ENCODE measurements at regions not wholly inside any gene's neighbourhood (a gene's known extent, or its start where the extent isn't known, plus 50 kb on each side); places are given as distances from the start of the nearest gene placed in this dataset.

- Histone ChIP-seq H3K9me3 (no peaks in the 10 kb centered on the region), H3K4me1 (ENCODE audit: low read depth) (no peaks in the 10 kb centered on the region), H3K4me3 (no peak overlapping the region), H3K36me3 (ENCODE audit: low read depth) (no peaks in the 10 kb centered on the region)
- no peak for ATAC-seq
- intact Hi-C loops (cut with DNase I, micrococcal nuclease) = no loop called here
- TF ChIP-seq, protein P1, sequence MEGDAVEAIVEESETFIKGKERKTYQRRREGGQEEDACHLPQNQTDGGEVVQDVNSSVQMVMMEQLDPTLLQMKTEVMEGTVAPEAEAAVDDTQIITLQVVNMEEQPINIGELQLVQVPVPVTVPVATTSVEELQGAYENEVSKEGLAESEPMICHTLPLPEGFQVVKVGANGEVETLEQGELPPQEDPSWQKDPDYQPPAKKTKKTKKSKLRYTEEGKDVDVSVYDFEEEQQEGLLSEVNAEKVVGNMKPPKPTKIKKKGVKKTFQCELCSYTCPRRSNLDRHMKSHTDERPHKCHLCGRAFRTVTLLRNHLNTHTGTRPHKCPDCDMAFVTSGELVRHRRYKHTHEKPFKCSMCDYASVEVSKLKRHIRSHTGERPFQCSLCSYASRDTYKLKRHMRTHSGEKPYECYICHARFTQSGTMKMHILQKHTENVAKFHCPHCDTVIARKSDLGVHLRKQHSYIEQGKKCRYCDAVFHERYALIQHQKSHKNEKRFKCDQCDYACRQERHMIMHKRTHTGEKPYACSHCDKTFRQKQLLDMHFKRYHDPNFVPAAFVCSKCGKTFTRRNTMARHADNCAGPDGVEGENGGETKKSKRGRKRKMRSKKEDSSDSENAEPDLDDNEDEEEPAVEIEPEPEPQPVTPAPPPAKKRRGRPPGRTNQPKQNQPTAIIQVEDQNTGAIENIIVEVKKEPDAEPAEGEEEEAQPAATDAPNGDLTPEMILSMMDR (IDR thresholded peaks at IDR 0.05) = no peak
- no peak for DNase-seq
Observed at GRCh38 chr16:9612267-9612666, 520.8 kb downstream of the HAPSTR1 start.

DNA sequence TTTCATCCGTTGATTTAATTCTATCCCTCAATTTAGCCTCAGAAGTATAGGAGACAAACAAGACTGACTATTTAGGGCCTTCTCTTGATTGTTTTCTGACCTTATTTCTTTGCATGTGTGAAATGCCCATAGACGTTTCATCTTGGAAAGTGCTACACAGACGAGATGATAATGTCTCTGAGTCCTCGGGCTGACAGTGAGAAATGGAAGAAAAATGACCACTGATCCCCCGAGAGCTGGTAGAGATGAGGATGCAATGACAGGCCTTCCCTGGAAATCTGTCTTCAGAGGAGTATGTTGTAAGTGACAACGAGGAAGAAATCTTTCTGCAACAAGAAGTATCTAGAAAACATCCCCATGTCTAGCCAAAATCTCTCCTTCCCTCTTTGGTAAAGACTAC lies 522.9 kb downstream of the HAPSTR1 start:
- intact Hi-C loops (cut with DNase I, micrococcal nuclease) = no loop called here
- no peak overlapping the region for H3K4me3 ChIP-seq
- TF ChIP-seq, protein P1 (IDR thresholded peaks at IDR 0.05) = no peak
- H3K9me3 ChIP-seq = no peaks in the 10 kb centered on the region
- H3K36me3 ChIP-seq (ENCODE audit: low read depth) = no peaks in the 10 kb centered on the region
- ATAC-seq (no peak), DNase-seq (no peak)
- no peaks in the 10 kb centered on the region for H3K4me1 ChIP-seq (ENCODE audit: low read depth)

- intact Hi-C loops (cut with DNase I, micrococcal nuclease) = no loop called here
- TF ChIP-seq, protein P1 (IDR thresholded peaks at IDR 0.05) = no peak
- Histone ChIP-seq H3K36me3 (ENCODE audit: low read depth) (no peaks in the 10 kb centered on the region), H3K4me1 (ENCODE audit: low read depth) (no peaks in the 10 kb centered on the region), H3K4me3 (no peak overlapping the region), H3K9me3 (no peaks in the 10 kb centered on the region)
- DNase-seq (no peak), ATAC-seq (no peak)
Observed at GRCh38 chr16:9622268-9622667, 530.8 kb downstream of the HAPSTR1 start.

- Histone ChIP-seq H3K36me3 (ENCODE audit: low read depth) (no peaks in the 10 kb centered on the region), H3K4me3 (no peak overlapping the region), H3K9me3 (no peaks in the 10 kb centered on the region), H3K4me1 (ENCODE audit: low read depth) (no peaks in the 10 kb centered on the region)
- TF ChIP-seq, protein P1 (IDR thresholded peaks at IDR 0.05) = no peak
- DNase-seq (no peak), ATAC-seq (no peak)
- intact Hi-C loops (cut with DNase I, micrococcal nuclease) = loop anchor here in 1 of 2 donors (5.0 kb wide), 1 partner anchor 358 kb away; no protein-coding TSS in a partner anchor
Observed at GRCh38 chr16:9625122-9625521, 533.7 kb downstream of the HAPSTR1 start.

GRCh38 chr16:9627427-9627826 lies 536.0 kb downstream of the HAPSTR1 start:
- Histone ChIP-seq H3K9me3 (no peaks in the 10 kb centered on the region), H3K4me3 (no peak overlapping the region), H3K4me1 (ENCODE audit: low read depth) (no peaks in the 10 kb centered on the region), H3K36me3 (ENCODE audit: low read depth) (no peaks in the 10 kb centered on the region)
- no peak for DNase-seq
- intact Hi-C loops (cut with DNase I, micrococcal nuclease) = loop anchor here in 1 of 2 donors (5.0 kb wide), 1 partner anchor 360 kb away; no protein-coding TSS in a partner anchor
- no peak for ATAC-seq
- TF ChIP-seq, protein P1 (IDR thresholded peaks at IDR 0.05) = no peak

GRCh38 chr16:9630119-9630518 lies 538.7 kb downstream of the HAPSTR1 start:
- no peaks in the 10 kb centered on the region for H3K4me1 ChIP-seq (ENCODE audit: low read depth)
- no peak for DNase-seq
- intact Hi-C loops (cut with DNase I, micrococcal nuclease) = no loop called here
- no peaks in the 10 kb centered on the region for H3K36me3 ChIP-seq (ENCODE audit: low read depth)
- H3K4me3 ChIP-seq = no peak overlapping the region
- ATAC-seq = no peak
- TF ChIP-seq, protein P1 (IDR thresholded peaks at IDR 0.05) = no peak
- no peaks in the 10 kb centered on the region for H3K9me3 ChIP-seq

All from mucosa of descending colon (tissue), 3 donors.